B cell (primary cell): ENCODE measurements at regions not wholly inside any gene's neighbourhood (a gene's known extent, or its start where the extent isn't known, plus 50 kb on each side); places are given as distances from the start of the nearest gene placed in this dataset.

ENCODE experiments used
- ATAC-seq: fragments of 200-7000 bp; cut with Tn5 transposase; one replicate; pipeline ENCODE4 v1.10.0; 2021; ENCODE audit warnings: low read depth, mild to moderate bottlenecking, moderate number of reproducible peaks, moderate library complexity
- CTCF ChIA-PET: fragments of 350-600 bp; sonication (Branson Sonifier 250); formaldehyde crosslinking; loops from one replicate; lab custom pipeline; 2021; ENCODE audit warnings: antibody characterized with exemption, inconsistent platforms; lab: Charles Lee
- POLR2A ChIA-PET: fragments of 350-600 bp; sonication (Branson Sonifier 250); formaldehyde crosslinking; loops from one replicate; lab custom pipeline; 2021; ENCODE audit warnings: antibody characterized with exemption; lab: Charles Lee
- DNase-seq: peaks from one replicate; pipeline ENCODE4 v3.0.0; 2013
- H2AFZ ChIP-seq: 2 replicates; pipeline ENCODE4 v1.6.1; 2012; ENCODE audit warnings: mild to moderate bottlenecking, low read depth, low read length; ENCODE audit not compliant: insufficient read depth, poor library complexity, severe bottlenecking
- H3K27ac ChIP-seq, 2 donors: 1 replicate in 1 of 2; 2 replicates in 1 of 2; pipeline ENCODE4 v1.5.1; 2012 to 2013; ENCODE audit warnings: low read length in 2 of 2, mild to moderate bottlenecking in 2 of 2, moderate library complexity in 1 of 2
- H3K27me3 ChIP-seq, 4 experiments: fragments of 200-600 bp in 1 of 4; sonication (generic) in 1 of 4; replicated peaks in 1 of 4; 1 replicate in 2 of 4; 2 replicates in 2 of 4; pipeline versions ENCODE4 v1.6.1 to v1.7.0; 2013 to 2016; ENCODE audit warnings: low read length in 3 of 4, mild to moderate bottlenecking in 2 of 4, mixed read lengths in 1 of 4, moderate library complexity in 1 of 4; ENCODE audit not compliant: insufficient read depth in 4 of 4, control insufficient read depth in 3 of 4; ENCODE audit errors: control extremely low read depth in 1 of 4
- H3K36me3 ChIP-seq, 2 experiments: replicated peaks in 1 of 2; 1 replicate in 1 of 2; 2 replicates in 1 of 2; pipeline versions ENCODE4 v1.6.1 to v1.7.1; 2013; ENCODE audit warnings: low read length in 1 of 2; ENCODE audit not compliant: insufficient read depth in 2 of 2, control insufficient read depth in 1 of 2; ENCODE audit errors: control extremely low read depth in 1 of 2, extremely low read depth in 1 of 2
- H3K4me1 ChIP-seq, 2 donors: fragments of 200-600 bp in 1 of 2; sonication (generic) in 1 of 2; 1 replicate in 1 of 2; 2 replicates in 1 of 2; pipeline versions ENCODE4 v1.5.1 to v1.6.1; 2013 to 2017; ENCODE audit warnings: low read length in 2 of 2; ENCODE audit not compliant: control insufficient read depth in 2 of 2, insufficient read depth in 2 of 2
- H3K4me2 ChIP-seq: replicated peaks from 2 replicates; pipeline ENCODE3; 2012; ENCODE audit warnings: mild to moderate bottlenecking, low read depth, low read length; ENCODE audit not compliant: poor library complexity, severe bottlenecking
- H3K4me3 ChIP-seq, 5 experiments: fragments of 200-600 bp in 1 of 5; sonication (generic) in 1 of 5; 1 replicate in 3 of 5; 2 replicates in 2 of 5; pipeline versions ENCODE4 v1.5.1 to v1.7.0; 2011 to 2016; ENCODE audit warnings: low read length in 4 of 5, mild to moderate bottlenecking in 4 of 5, low read depth in 2 of 5, control low read depth in 1 of 5, moderate library complexity in 1 of 5; ENCODE audit not compliant: insufficient read depth in 1 of 5; ENCODE audit errors: control extremely low read depth in 1 of 5, extremely low read depth in 1 of 5
- H3K79me2 ChIP-seq: fragments of 200-600 bp; sonication (generic); one replicate; pipeline ENCODE4 v1.6.0; 2016; ENCODE audit warnings: low read length; ENCODE audit not compliant: control insufficient read depth, insufficient read depth
- H3K9ac ChIP-seq: fragments of 200-600 bp; sonication (generic); 2 replicates; pipeline ENCODE4 v1.6.1; 2017; ENCODE audit warnings: mild to moderate bottlenecking, low read length, moderate library complexity
- H3K9me3 ChIP-seq, 3 donors: one replicate each; pipeline versions ENCODE4 v1.6.1 to v1.7.1; 2013; ENCODE audit warnings: low read length in 2 of 3; ENCODE audit not compliant: control insufficient read depth in 2 of 3, insufficient read depth in 1 of 3; ENCODE audit errors: control extremely low read depth in 1 of 3
- H4K20me1 ChIP-seq: 2 replicates; pipeline ENCODE4 v1.6.0; 2012; ENCODE audit warnings: mild to moderate bottlenecking, low read length; ENCODE audit not compliant: insufficient read depth, control insufficient read depth, poor library complexity, severe bottlenecking
- H3K27ac Mint-ChIP-seq: one replicate; pipeline ENCODE4 v1.8.0; 2021; ENCODE audit warnings: mixed read lengths
- H3K27me3 Mint-ChIP-seq: one replicate; pipeline ENCODE4 v1.8.0; 2021; ENCODE audit warnings: mixed read lengths
- H3K4me1 Mint-ChIP-seq: one replicate; pipeline ENCODE4 v1.8.0; 2021; ENCODE audit warnings: mixed read lengths
- H3K4me3 Mint-ChIP-seq: one replicate; pipeline ENCODE4 v1.8.0; 2021; ENCODE audit warnings: mixed read lengths
- H3K9me3 Mint-ChIP-seq: one replicate; pipeline ENCODE4 v1.8.0; 2022; ENCODE audit warnings: mixed read lengths; ENCODE audit not compliant: insufficient read depth
- CTCF ChIP-seq: fragments of 200-600 bp; IDR thresholded peaks from one replicate; pipeline ENCODE4 v1.8.0; 2022; ENCODE audit warnings: antibody characterized with exemption, mild to moderate bottlenecking
- EZH2 ChIP-seq: IDR thresholded peaks from 2 replicates; pipeline ENCODE4 v1.6.1; 2012; ENCODE audit warnings: borderline replicate concordance, low read depth, mild to moderate bottlenecking, moderate library complexity, low read length; ENCODE audit not compliant: insufficient read depth, poor library complexity, severe bottlenecking
- WGBS: methylation state at CpG from one replicate; pipeline ENCODE4 v1.1.5; 2013; ENCODE audit warnings: missing lambda C conversion rate; ENCODE audit not compliant: insufficient coverage; 5-methylcytosine and 5-hydroxymethylcytosine counted together
- intact Hi-C: fragments of 100-400 bp; cut with micrococcal nuclease; formaldehyde crosslinking; loops from one replicate; pipeline ENCODE4 v1.10.0; 2022

- no peaks in the 10 kb centered on the region for H3K4me1 ChIP-seq
- H4K20me1 ChIP-seq, result no peaks in the 10 kb centered on the region
- no peak overlapping the region for H3K27ac ChIP-seq
- 82% methylated on average over 5 of the region's 7 CpGs for WGBS
- Mint-ChIP-seq H3K4me3 (no peak overlapping the region), H3K9me3 (peaks cover 2% of the 10 kb centered on the region), H3K27me3 (peaks cover 4% of the 10 kb centered on the region), H3K4me1 (no peaks in the 10 kb centered on the region), H3K27ac (no peak overlapping the region)
- H3K79me2 ChIP-seq, result no peaks in the 10 kb centered on the region
- no peaks in the 10 kb centered on the region for H3K27me3 ChIP-seq
- ATAC-seq, result no peak
- no peaks in the 10 kb centered on the region for H3K36me3 ChIP-seq
- H3K4me2 ChIP-seq, result no peak overlapping the region
- no peak overlapping the region for H2AFZ ChIP-seq
- no peak for DNase-seq
- H3K9me3 ChIP-seq, result no peaks in the 10 kb centered on the region
- intact Hi-C loops, result no loop called here
- no peak for TF ChIP-seq CTCF
- no peak for TF ChIP-seq EZH2
- CTCF ChIA-PET, result no interaction called here
- H3K4me3 ChIP-seq, result no peak overlapping the region
- H3K9ac ChIP-seq, result no peak overlapping the region
- POLR2A ChIA-PET, result no interaction called here
Measured at GRCh38 chr6:127022302-127022701, 96.2 kb upstream of the RSPO3 start.

GRCh38 chr6:127023001-127023778 is 95.3 kb upstream of the RSPO3 start:
- no peaks in the 10 kb centered on the region for H3K79me2 ChIP-seq
- no peak overlapping the region for H3K4me3 Mint-ChIP-seq
- ATAC-seq, result no peak
- no peak overlapping the region for H3K4me2 ChIP-seq
- no peak overlapping the region for H3K4me3 ChIP-seq
- H3K4me1 Mint-ChIP-seq, result no peaks in the 10 kb centered on the region
- H3K9me3 Mint-ChIP-seq, result peaks cover 2% of the 10 kb centered on the region
- H3K27me3 Mint-ChIP-seq, result peaks cover 4% of the 10 kb centered on the region
- H3K36me3 ChIP-seq, result no peaks in the 10 kb centered on the region
- intact Hi-C loops, result no loop called here
- no peaks in the 10 kb centered on the region for H4K20me1 ChIP-seq
- no peak overlapping the region for H2AFZ ChIP-seq
- WGBS, result no CpG with 5 or more reads among the region's 1 CpG
- POLR2A ChIA-PET, result no interaction called here
- H3K27ac ChIP-seq, result no peak overlapping the region
- no peaks in the 10 kb centered on the region for H3K4me1 ChIP-seq
- no peaks in the 10 kb centered on the region for H3K27me3 ChIP-seq
- no peak for DNase-seq
- no peak for TF ChIP-seq CTCF
- TF ChIP-seq EZH2, result no peak
- no peak overlapping the region for H3K9ac ChIP-seq
- no peak overlapping the region for H3K27ac Mint-ChIP-seq
- CTCF ChIA-PET, result no interaction called here
- no peaks in the 10 kb centered on the region for H3K9me3 ChIP-seq
